Fibroblast of peridontal ligament (primary cell): ENCODE measurements at regions not wholly inside any gene's neighbourhood (a gene's known extent, or its start where the extent isn't known, plus 50 kb on each side); places are given as distances from the start of the nearest gene placed in this dataset.
A peak's percentile ranks its signal among the peaks of the same experiment; 100 is the strongest.
"Not testable (repeated sequence)": the region's sequence is repeated elsewhere in the genome, so short reads cannot be mapped to it uniquely, and the experiment has no call there.

Experiments used
- DNase-seq: peaks from one replicate; pipeline ENCODE4 v3.0.0-alpha.2; 2010; ENCODE audit errors: extremely low read depth

DNA sequence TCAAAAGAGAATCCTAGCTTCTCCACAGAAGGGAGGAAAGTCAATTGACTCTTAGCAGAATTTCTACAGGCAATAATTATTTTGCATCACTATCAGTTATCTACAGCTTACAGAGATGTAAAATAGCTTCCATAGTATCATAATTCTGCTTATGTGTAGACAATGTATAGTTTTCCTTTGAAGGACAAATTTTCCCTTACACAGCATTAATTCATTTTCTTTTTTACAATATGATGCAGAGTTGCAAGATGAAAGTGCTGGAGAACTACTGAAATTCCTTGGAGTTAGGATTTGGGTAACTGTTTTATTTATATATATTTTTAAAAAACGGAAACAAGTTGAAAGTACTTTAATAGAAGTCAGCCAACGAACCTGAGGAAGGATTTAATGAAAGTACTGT lies 111.0 kb upstream of the CPHXL start:
- no peak for DNase-seq

DNA sequence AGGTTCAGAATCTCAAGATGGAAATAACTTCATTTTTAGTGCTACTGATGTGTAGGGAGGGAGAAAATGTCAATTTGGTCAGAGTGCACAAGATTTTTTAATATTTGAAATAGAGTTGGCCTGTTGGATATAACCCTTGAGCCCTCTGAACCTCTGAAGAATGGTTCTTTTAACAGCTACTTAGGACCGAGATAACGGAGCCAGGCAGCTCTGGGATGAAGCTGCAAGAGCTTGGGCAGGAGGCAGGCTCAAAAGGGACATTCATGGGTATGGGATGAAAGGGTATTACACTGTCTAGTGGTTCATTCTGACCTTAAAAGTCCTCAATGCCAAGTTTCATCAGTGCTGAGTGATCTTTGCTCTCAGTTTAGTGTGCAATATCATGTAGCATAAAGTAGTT lies 111.4 kb upstream of the CPHXL start:
- no peak for DNase-seq

DNA sequence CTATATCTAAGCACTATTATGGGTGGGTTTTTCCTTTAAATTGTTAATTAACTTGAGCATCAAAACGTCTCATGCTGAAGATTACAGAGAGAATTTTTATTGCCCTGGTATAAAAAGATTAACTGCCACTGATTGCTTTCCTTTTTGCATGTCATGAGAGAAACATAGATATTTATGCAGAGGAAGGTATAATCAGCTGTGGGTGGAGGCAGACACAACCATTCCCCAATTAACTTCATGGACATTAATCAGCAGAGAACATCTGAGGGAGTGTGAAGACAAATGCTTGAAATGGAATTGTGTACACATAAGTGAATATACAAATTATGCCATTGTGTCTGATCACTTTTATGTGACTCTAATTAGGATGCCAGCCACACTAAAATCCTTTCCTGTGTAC lies 115.2 kb upstream of the CPHXL start:
- DNase-seq = no peak

DNA sequence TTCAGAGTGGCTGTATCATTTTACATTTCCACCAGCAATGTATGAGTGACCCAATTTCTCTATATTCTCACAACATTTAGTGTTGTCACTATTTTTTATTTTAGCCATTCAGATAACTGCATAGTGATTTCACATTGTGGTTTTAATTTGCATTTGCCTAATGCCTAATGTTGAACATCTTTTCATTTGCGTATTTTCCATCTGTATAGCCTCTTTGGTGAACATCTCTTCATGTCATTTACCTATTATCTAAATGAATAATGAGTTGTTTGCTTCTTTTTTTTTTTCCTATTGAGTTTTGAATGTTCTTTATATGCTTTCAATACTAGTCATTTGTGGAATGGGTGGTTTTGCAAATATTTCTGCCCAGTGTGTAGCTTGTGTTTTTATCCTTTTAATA lies 120.9 kb upstream of the CPHXL start:
- DNase-seq = no peak

DNA sequence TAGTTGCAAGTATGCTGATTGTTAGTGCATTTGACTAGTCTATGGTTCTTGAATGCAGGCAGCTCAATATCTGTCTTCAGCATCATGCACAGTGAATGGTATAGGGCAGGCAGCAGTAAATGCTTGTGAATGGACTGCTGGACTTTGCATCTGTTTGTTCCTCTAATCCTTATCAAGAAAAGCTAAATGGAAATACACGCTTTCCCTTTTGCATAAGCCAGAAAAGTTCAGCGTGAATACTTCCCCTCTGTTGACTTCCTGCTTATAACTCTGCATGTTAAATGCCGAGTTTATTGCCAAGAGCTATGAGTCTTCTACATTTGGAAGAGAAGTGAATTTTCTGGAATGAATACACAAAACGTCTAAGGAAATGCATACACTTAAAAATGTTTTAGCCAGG lies 127.9 kb upstream of the CPHXL start:
- no peak for DNase-seq

DNA sequence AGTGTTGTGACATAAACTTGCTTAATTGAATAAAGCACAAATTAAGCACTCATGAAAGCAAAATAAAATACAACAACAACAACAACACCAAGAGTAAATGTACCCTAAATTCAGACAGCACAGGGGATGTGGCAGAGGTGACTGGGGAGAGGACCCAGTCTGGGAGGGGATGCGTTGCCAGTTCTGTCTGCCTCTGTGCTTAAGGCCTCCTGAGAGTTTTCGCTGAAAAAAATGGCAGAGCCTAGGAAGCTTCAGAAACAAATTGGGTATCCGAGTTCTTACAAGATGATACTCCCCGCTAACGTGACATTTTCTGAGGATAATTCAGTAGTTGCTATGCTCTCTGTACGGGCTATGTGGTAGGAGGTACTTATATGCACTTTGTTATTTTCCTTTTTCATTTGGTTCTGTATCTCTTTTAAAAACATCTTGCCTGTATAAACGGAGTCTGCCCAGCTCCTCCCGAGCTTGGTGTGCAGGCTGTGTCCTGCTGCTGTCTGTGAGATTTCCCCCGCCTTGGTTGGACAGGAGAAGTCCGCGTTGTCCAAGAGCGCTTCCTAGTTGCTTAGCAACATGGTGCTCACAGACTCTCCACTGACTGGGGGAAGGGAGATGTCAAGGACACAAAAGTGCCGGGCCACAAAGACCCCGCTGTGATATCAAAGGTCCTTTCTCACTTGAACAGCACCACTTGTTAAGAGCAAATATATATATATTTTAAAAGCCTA lies 134.2 kb upstream of the CPHXL start:
- no peak for DNase-seq

DNA sequence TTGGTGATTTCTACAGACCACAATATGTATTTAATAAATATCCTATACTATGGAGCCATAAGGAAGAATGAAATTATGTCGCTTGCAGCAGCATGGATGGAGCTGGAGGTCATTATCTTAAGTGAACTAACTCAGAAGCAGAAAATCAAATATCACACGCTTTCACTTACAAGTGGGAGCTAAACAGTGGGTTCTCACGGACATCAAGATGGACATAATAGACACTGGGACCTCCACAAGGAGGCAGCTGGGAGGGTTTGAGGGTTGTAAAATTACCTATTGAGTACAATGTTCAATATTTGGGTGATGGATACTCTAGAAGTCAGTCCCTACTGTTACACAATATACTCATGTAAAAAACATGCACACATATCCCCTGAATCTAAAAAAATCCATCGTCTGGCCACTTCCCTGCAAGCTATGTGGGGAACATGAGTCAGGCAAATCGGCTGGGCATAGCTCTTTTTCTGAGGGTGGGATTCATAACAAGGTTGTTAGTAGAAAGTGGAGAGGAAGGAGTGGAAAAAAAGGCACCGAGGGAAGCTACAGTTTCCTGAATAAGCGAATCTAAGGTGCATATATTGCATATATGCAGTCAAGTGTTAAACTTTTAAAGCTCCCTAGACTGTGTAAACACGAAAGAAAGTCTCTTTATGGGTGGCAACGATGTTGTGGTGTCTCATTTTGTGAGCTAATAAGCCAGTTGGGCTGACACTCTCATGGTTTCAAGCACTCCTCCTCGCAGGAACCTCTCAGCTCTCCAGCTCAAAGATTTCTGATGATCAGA lies 135.2 kb upstream of the CPHXL start:
- DNase-seq = no peak

DNA sequence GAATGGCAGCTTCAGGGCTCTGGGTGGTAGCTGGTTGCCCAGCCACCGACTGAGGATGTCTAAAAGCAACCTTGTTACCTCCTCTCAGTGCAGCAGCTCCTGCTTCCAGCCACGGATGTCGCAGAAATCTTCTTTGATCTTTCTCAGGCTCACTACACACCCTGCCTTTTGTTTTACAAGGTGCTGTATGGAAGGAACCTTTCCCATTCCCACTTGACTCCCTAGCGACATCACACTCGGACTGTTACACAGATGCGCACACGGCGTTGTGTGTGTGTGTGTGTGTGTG lies 135.8 kb upstream of the CPHXL start:
- DNase-seq = no peak

DNA sequence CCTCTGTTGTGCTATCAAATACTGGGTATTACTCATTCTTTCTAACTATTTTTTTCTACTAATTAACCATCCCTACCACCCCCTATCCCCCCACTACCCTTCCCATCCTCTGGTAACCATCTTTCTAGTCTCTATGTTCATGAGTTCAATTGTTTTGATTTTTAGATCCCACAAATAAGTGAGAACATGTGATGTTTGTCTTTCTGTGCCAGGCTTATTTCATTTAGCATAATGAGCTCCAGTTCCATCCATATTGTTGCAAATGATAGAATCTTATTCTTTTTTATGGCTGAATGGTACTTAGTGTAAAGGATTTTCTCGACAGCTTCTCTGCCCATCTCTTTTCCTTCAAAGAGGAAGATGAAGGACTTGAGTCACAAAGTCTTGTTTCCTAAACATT lies 138.0 kb upstream of the CPHXL start:
- no peak for DNase-seq

DNA sequence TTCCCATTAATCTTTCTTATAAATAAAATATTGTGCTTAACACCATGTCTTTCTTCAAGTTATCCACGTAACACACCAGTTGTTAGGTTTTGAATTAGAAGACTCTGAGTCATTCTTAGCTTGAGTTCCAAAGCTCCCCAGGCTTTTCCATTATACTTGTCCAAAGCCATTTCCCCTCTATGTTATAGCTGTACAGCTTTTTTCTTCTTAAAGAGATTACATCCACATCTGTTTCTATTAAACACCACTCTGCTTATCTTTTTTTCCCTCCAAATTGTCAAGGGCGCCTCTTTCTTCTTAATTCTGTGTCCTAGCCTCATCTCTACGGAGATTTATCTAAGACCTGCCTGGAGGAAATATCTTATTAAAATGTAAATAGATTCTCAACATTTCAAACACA lies 139.4 kb upstream of the CPHXL start:
- DNase-seq = no peak

DNA sequence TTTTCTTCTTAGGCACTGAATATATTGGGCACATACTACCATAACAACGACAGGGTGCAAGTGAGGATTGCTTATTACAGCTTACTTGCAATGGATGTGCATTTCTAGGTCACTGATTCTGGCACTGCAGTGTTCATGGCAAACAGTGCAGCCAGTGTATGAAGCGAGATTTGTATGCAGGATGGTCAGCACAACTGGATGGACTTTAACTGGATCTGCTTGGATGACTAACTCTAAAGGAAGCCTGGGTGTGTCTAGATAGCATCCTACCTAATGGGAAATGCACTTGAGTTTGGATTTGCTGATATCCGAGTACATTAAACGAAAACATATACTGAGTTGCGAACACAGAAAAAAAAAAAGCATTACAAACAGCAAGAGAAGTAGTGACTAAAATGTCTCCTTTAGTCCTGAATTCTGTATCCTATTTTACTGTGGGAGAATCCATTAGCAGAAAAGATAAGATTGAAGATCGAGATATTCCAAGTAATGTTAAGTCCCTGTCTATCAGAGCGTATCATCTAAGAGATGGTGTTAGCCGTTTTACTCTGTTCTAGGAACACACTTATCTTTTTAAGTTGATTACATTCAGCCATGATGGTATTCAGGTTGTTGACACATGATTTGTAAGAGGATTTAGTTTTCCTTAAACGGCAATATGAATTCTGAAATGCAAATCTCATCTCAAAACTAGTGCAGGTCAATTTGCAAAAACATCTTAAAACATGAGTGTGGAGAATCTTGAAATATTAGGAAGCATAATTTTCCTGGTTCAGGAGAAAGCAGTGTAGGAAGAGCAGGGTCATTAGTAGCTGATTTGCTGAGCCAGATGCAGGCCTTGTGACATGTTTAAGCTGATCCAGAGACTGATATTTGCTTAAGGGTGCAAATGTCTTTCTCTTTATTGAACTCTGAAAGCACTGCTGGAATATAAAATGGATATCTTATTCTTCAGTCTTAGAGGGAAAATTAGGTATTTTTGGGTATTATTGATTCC lies 142.6 kb upstream of the CPHXL start:
- no peak for DNase-seq

DNA sequence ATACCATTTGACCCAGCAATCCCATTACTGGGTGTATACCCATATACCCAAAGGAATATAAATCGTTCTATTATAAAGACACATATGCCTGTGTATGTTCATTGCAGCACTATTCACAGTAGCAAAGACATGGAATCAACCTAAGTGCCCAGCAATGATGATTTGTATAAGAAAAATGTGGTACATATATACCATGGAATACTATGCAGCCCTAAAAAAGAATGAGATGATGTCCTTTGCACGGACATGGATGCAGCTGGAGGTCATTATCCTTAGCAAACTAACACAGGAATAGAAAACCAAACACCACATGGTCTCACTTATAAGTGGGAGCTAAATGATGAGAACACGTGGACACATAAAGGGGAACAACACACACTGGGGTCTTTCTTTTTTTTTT lies 155.0 kb upstream of the CPHXL start:
- DNase-seq = not testable (repeated sequence)

DNA sequence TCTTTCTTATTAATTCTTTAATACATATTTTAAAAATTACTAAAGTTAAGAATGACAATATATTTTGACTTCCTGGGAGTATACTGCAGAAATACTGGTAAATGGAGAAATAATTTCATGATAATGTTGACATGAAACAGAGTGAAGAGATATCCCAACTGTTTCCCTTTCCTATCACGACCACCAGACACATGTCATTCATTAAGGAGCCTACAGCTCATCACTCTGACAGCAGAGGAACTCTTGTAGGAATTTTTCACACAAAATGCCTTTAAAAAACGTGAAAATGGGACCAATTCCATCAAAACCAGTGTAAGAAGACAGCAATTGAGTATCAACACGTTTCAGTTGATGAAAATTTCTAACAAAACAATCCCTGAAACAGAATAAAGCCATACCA lies 172.9 kb upstream of the CPHXL start:
- DNase-seq = no peak

DNA sequence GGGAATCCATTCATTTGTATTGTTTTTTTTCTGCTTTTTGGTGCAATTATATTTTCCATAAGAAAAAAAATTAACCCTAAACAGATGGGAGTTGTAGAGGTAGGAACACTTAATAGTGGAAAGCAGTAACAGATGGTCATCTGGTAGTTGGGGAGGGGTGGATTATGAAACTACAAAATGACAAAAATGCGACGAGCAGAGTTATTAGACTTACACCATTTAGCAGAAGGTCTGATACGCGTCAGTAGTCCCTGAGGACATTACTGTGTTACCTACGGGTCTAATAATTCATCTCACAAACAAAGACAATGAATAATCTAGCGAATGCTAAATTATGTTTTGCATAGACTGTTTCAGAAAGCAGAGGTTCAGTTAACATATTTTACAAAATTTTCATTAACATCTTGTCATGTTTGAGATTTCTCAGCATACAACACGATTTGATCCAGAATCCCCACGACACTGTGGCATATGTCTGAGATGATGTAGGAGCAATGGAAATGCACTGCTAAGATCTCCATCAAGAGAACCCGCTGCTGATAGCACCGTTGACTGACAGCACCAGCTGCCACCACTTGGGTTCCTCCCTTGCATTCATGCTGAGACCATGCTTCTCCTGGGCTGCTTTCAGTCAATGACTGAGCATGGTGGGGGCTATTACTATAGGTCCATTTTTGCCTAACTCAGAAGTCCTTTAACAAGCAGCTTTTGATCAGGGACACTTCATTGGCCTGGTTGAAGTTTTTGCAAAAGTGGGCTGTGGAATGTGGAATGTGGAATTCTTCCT lies 182.2 kb upstream of the CPHXL start:
- DNase-seq = no peak

DNA sequence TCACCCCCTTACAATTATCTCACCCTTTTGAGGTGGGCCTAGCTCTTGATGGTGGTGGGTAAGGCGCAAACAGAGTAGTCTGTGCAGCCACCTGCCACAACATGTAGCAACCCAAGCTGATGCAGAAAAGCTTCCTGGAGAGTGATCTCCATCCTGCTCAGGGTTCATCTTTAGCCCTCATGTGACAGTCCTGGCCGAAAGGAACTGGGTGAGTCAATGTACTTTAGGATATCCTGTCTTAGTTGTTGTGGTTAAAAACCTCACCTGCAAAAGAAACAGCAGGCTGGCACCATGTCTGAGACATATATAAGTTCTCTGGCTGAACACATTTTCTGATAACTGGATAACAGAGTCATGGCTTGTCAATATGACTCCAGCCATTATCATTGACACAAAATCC lies 183.5 kb upstream of the CPHXL start:
- no peak for DNase-seq

DNA sequence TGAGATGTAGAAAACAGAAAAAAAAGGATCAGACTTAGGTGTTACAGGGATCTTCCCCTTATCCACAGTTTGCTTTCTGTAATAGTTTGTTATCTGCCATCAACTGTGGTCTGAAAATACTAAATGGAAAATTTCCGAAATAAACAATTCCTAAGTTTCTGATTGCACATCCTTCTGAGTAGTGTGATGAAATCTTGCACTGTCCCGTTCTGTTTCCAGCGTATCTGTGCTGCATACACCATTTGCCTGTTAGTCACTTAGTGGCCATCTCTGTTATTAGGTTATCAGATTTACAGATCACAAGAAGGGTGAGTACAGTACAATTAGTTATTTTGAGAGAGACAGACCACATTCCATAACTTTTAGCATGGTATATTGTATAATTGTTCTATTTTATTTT lies 185.6 kb upstream of the CPHXL start:
- no peak for DNase-seq

DNA sequence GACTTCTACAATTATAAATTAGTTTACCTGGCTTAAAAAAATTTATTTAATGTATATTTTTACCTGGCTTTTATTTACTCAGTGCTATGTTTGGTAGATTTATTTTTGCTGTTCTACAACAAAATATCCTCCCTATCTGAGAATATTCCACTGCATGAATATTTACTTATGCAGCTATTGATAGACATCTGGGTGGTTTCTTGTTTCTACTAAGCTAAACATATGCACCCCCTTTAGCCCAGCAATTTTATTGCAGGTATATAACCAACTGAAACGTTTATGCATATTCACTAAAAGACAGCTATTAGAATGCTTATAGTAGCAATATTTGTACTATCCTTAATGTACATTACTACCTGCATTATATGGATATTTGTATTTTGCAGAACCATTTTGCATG lies 187.7 kb upstream of the CPHXL start:
- DNase-seq = no peak

DNA sequence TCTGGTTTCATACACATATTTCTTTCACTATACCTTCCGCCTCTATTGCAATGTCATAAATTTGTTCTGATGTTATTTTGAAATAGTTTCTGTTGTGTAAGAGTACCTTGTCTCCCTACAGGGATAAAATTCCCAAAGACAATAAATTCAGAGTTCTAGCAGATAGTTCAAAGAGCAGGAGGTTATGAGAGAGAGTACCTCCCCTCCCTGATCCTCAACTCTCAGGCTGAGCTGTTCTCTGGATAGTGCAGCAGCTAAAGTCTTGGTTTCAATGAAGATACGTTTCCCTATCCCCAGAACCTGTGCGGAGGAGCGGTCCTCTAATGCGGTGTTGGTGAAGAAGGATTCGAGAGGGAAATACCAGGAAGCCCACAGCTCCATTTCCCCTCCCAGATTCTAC lies 190.2 kb upstream of the CPHXL start:
- DNase-seq = no peak

DNA sequence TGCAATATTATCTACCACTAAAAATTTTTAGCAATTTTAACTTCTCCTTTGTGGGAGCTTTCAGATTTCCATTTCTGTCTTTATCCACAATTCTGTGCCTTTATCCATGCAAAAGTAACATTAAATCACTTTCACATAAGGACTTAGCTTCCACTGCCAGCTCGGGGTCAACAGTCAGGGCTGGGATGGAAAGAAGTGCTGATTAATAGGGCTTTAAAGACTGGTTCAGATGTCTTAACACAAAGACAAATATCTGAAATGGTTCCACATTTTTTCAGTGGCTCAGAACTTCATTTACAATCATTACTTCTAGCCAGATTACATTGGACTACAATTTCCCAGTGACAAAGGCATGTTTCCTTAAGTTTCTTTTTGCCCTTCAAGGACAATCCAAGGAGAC lies 191.8 kb upstream of the CPHXL start:
- no peak for DNase-seq

DNA sequence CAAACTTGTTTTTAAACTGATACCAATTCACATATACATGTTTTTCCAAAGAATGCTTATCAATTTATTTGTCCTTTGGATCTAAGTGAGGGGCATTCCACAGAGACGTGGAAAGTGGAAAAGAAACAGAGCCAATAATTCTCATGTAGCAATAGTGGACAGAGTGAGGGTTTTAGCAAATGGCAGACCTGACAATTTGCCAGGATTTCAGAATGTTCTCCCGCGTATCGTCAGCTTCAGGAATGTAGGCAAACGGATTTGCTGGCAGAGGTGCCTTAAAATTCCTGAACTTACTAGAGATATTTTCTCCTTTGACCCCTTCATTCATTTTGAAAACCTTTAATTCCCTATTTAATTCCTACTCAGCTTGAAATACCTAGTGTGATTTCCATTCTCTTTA lies 193.4 kb upstream of the CPHXL start:
- DNase-seq = no peak

DNA sequence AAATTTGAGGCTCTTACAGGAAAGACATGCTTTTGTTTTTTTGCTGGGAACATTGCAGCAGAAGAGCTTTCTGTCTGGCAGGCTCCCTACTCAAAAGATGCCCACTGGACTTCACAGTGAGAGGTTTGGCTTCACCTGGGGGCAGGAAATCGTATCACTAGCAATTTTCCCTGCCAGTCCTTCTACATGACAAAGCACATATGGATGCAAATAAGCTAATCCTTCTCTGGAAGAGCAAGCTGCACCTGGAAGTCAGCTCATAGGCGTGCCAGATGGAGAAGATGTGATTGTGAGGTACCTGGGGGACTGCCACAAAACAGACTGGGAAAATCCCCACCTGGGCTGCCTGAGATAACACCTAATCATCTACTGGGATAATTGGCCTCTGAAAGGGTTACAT lies 195.0 kb upstream of the CPHXL start:
- no peak for DNase-seq

DNA sequence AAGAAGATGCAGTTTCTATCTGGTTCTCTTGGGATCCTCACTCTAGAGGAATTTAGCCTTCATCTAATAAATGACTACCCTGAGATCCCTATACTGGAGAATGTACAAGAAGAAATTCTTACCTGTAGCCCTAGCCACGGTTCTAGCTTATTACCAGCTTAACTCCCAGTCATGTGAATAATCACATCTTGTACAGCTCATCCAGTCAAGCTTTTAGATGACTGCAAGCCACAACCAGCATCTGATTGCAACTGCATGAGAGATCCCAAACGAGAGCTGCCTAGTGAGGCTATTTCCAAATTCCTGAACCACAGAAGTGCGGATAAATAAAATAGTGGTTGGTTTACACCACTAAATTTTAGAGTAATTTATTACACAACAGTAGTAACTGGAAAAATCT lies 196.0 kb upstream of the CPHXL start:
- DNase-seq = peak; percentile 40
